GM21528 (cell line): ENCODE measurements at regions not wholly inside any gene's neighbourhood (a gene's known extent, or its start where the extent isn't known, plus 50 kb on each side); places are given as distances from the start of the nearest gene placed in this dataset.
"Not testable (repeated sequence)": the region's sequence is repeated elsewhere in the genome, so short reads cannot be mapped to it uniquely, and the experiment has no call there.

Source experiments
- ATAC-seq: cut with Tn5 transposase; IDR thresholded peaks from one replicate; pipeline ENCODE4 v1.9.1; 2021; ENCODE audit warnings: mild to moderate bottlenecking, moderate library complexity; ENCODE audit not compliant: unreplicated experiment, low FRiP score

- ATAC-seq = not testable (repeated sequence)
Measured at GRCh38 chr1:181893150-181893549, 168.4 kb downstream of the ZNF648 start.

- ATAC-seq = no peak
Measured at GRCh38 chr1:181872562-181872961, 188.9 kb downstream of the ZNF648 start.

GRCh38 chr1:181863736-181864135 lies 197.8 kb downstream of the ZNF648 start:
- ATAC-seq = no peak

- no peak for ATAC-seq
Measured at GRCh38 chr1:181863006-181863405, 198.5 kb downstream of the ZNF648 start.

DNA sequence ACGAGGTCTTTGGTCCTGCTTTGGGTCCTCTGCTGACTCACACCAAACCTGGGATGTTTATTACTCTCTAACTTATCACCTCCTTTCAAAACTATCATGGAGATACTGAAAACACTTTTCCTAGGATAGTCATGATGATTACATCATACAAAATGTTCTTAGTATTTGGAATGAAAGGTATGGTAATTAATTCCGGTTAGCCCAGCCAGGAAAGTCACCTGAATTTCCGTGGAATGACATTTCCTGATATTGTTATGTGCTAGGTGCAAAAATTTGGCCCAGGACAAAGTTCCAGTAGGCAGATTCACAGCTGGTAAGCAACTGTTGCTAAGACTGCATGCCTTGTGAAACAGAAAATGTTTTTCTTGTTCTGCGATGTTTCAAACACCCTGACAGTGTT lies 203.4 kb downstream of the ZNF648 start:
- no peak for ATAC-seq
